Epithelial cell of proximal tubule (primary cell): ENCODE measurements at regions not wholly inside any gene's neighbourhood (a gene's known extent, or its start where the extent isn't known, plus 50 kb on each side); places are given as distances from the start of the nearest gene placed in this dataset.
"Not testable (repeated sequence)": the region's sequence is repeated elsewhere in the genome, so short reads cannot be mapped to it uniquely, and the experiment has no call there.

ENCODE experiments used
- DNase-seq: peaks from one replicate; pipeline ENCODE4 v3.0.0-alpha.2; 2011; ENCODE audit warnings: low read depth
- H3K4me3 ChIP-seq: 2 replicates; pipeline ENCODE4 v1.5.1; 2011; ENCODE audit warnings: low read depth, mild to moderate bottlenecking, low read length
- CTCF ChIP-seq: conservative IDR thresholded peaks from 2 replicates; pipeline ENCODE4 v1.5.1; 2012; ENCODE audit warnings: low read depth, mild to moderate bottlenecking, low read length

- H3K4me3 ChIP-seq = no peak overlapping the region
- no peak for TF ChIP-seq CTCF
- DNase-seq = no peak
These were observed 194.2 kb upstream of the PROX1 start for GRCh38 chr1:213793482-213794067.

- no peak overlapping the region for H3K4me3 ChIP-seq
- DNase-seq = no peak
- no peak for TF ChIP-seq CTCF
These were observed 191.2 kb upstream of the PROX1 start for GRCh38 chr1:213796525-213796924.

- not testable (repeated sequence) for H3K4me3 ChIP-seq, DNase-seq
These were observed 179.5 kb upstream of the PROX1 start for GRCh38 chr1:213808288-213808687.

GRCh38 chr1:213817156-213817555, 170.6 kb upstream of the PROX1 start:
- DNase-seq = no peak
- TF ChIP-seq CTCF = no peak
- H3K4me3 ChIP-seq = no peak overlapping the region

GRCh38 chr1:213820362-213821149, 167.2 kb upstream of the PROX1 start:
- H3K4me3 ChIP-seq = no peak overlapping the region
- DNase-seq = no peak
- no peak for TF ChIP-seq CTCF

- DNase-seq = no peak
- no peak overlapping the region for H3K4me3 ChIP-seq
- TF ChIP-seq CTCF = no peak
These were observed 166.4 kb upstream of the PROX1 start for GRCh38 chr1:213821175-213821942.

GRCh38 chr1:213821943-213822334, 165.8 kb upstream of the PROX1 start:
- TF ChIP-seq CTCF = no peak
- DNase-seq = no peak
- no peak overlapping the region for H3K4me3 ChIP-seq
